GM10266 (cell line): ENCODE measurements at regions not wholly inside any gene's neighbourhood (a gene's known extent, or its start where the extent isn't known, plus 50 kb on each side); places are given as distances from the start of the nearest gene placed in this dataset.

ENCODE experiments used
- DNase-seq: peaks from one replicate; pipeline ENCODE4 v3.0.0; 2012; ENCODE audit errors: extremely low spot score
- TF ChIP-seq, protein P1 (sequence below): IDR thresholded peaks from 2 replicates; pipeline ENCODE4 v1.5.1; 2012; ENCODE audit warnings: mild to moderate bottlenecking, low read depth; ENCODE audit not compliant: control insufficient read depth, insufficient read depth; ENCODE audit errors: missing control alignments

GRCh38 chr5:93153461-93153860 lies 427.6 kb downstream of the NR2F1-AS1 start:
- no peak for DNase-seq
- TF ChIP-seq, protein P1, sequence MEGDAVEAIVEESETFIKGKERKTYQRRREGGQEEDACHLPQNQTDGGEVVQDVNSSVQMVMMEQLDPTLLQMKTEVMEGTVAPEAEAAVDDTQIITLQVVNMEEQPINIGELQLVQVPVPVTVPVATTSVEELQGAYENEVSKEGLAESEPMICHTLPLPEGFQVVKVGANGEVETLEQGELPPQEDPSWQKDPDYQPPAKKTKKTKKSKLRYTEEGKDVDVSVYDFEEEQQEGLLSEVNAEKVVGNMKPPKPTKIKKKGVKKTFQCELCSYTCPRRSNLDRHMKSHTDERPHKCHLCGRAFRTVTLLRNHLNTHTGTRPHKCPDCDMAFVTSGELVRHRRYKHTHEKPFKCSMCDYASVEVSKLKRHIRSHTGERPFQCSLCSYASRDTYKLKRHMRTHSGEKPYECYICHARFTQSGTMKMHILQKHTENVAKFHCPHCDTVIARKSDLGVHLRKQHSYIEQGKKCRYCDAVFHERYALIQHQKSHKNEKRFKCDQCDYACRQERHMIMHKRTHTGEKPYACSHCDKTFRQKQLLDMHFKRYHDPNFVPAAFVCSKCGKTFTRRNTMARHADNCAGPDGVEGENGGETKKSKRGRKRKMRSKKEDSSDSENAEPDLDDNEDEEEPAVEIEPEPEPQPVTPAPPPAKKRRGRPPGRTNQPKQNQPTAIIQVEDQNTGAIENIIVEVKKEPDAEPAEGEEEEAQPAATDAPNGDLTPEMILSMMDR: no peak

GRCh38 chr5:93151896-93152295 lies 429.1 kb downstream of the NR2F1-AS1 start:
- TF ChIP-seq, protein P1: no peak
- DNase-seq: no peak

DNA sequence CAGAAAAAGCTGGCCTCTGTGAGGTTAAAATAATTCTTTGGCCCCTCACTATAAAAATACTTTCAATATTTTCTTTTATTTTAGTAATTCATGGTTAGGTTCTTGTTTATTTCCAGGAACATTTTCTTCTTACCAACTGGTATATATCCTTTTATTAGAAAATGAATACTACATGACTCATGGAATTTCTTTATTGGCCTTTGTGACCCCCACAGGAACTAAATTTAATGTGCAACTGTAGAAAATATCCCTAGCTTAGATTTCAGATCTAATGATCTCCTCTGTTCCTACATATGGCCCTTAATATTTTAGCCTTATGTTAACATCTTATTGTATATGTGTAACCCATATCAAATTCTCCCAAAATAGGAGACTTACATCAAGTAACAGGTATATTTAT lies 429.9 kb downstream of the NR2F1-AS1 start:
- TF ChIP-seq, protein P1: no peak
- no peak for DNase-seq

DNA sequence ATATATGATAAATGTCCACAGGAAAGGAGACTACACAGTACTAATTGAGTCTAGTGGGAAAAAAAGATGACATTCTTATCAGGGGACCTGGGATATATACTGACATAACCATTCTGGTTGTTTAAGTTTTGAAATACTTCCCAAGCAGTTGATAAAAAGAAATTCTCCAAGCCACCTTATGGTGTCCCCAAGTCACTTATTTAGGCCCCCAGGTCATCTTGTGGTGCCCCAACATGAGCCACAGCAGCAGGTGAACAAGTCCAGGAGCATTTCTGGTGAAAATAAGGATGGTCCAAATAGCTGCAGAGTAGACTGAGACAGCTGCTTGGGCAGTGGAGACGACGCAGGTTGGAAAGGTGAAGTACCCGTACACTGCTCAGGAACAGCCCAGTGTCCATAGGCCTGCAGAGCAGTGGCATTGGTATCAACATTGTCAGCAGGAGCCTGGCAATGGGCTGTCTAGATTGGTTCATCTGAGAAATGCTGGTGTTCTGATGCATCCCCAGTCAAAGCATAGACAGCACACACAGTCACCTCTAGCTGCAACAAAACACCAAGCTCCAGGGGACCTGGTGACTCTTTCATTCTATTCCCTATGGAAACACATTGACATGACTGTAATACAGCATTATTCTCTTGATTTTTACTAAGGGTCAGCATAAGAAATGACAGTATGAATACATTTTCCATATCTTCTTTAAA lies 430.6 kb downstream of the NR2F1-AS1 start:
- no peak for DNase-seq
- TF ChIP-seq, protein P1: no peak

DNA sequence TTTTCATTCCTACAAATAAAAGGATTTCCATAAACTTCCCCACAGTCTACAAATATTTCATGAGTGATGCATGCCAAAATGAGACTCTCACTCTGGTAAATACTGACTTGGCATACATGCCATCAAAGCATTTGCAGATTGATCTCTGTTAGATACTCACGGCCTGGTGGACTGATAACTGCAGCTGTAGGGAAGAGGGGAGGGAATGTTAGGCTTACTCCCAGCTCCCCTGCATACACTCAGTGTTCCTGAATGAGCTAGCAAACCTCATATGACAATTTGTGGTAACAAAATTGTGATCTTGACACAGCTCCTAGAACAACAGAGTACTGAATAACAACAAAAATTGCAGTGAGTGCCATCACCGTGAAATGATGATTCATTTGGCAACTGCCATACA lies 435.3 kb downstream of the NR2F1-AS1 start:
- TF ChIP-seq, protein P1: no peak
- DNase-seq: no peak

DNA sequence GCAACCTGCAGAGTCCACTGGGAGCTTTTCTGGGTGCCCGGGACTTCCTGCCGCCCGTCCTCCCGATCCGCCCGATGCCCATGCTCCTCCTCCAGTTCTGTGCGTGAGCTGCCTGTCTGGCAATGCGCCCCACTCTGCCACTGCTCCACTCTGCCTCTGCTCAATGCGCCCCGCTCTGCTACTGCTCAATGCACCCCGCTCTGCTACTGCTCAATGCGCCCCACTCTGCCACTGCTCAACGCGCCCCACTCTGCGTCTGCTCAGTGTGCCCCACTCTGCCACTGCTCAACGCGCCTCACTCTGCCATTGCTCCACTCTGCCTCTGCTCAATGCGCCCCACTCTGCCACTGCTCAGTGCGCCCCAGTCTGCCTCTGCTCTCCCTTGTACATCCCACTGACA lies 436.0 kb downstream of the NR2F1-AS1 start:
- DNase-seq: no peak
- TF ChIP-seq, protein P1: no peak

DNA sequence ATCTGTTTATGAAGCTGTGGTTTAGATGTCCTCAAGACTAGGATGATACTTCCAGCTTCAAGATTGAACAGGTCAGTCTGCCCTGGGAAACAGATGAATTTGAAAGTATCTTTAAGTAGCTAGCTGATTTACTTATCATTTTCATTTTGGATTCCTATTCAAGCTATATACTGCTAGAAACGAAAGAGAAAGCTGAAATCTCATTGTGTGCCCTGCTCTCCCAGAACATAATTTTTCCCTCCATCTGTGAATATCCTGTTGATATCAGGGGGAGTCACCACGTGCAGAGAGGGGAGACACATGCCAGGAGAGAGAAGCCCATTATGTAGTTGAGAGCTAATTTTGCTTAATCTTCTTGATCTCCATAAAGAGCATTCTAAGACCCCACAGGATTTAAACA lies 439.1 kb downstream of the NR2F1-AS1 start:
- no peak for DNase-seq
- TF ChIP-seq, protein P1: no peak
